ENCODE measurements at regions not wholly inside any gene's neighbourhood (a gene's known extent, or its start where the extent isn't known, plus 50 kb on each side); places are given as distances from the start of the nearest gene placed in this dataset.

DNA sequence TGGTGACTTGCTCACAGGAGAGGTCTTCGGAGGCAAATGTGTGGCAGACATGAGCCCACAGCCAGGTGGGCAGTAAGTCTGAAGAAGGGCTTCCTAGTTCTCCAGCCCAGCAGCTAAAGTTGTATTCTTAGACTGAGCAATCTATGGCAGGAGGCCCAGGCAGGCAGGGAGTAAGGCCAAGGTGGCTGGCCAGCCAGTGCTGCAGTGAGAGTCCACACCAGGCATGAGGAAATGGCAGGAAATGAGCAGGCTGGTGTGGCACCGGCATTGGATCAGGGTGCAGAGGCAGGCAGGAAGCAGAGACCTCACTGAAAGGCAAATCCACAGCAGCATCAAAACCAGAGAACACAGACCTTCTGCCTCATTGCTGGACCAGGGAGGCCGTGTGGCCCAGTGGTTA is 84.6 kb upstream of the PDE1C start:
- DNase-seq (ENCODE audit: low spot score in 2 of 2, unreplicated experiment in 2 of 2) = no peak
- Mint-ChIP-seq H3K27ac (no peak overlapping the region), H3K36me3 (no peaks in the 10 kb centered on the region), H3K4me3 (no peak overlapping the region), H3K27me3 (ENCODE audit: low read depth) (peaks cover 9% of the 10 kb centered on the region), H3K9me3 (no peaks in the 10 kb centered on the region), H3K4me1 (no peaks in the 10 kb centered on the region)
- TF ChIP-seq, protein P1, sequence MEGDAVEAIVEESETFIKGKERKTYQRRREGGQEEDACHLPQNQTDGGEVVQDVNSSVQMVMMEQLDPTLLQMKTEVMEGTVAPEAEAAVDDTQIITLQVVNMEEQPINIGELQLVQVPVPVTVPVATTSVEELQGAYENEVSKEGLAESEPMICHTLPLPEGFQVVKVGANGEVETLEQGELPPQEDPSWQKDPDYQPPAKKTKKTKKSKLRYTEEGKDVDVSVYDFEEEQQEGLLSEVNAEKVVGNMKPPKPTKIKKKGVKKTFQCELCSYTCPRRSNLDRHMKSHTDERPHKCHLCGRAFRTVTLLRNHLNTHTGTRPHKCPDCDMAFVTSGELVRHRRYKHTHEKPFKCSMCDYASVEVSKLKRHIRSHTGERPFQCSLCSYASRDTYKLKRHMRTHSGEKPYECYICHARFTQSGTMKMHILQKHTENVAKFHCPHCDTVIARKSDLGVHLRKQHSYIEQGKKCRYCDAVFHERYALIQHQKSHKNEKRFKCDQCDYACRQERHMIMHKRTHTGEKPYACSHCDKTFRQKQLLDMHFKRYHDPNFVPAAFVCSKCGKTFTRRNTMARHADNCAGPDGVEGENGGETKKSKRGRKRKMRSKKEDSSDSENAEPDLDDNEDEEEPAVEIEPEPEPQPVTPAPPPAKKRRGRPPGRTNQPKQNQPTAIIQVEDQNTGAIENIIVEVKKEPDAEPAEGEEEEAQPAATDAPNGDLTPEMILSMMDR (IDR thresholded peaks at IDR 0.05; ENCODE audit: unreplicated experiment) = no peak

DNA sequence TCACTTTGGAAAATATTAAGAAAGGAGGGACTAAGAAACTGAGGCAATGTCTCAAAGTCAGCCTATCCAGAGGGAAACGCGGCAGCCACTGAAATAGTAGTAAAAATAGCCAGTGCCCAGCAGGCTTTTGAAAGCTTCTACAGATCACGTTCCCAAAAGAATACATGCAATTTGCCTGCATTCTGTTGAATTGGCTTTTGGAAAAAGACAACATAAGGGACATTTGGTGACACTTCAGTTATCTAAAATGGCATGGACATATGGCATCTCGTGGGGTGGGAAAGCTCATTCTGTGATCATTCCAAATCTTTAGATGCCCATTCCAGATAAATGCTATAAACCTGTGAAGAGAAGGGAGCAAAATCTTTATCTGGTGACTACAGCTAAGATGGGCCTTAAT is 82.8 kb upstream of the PDE1C start:
- peaks cover 14% of the 10 kb centered on the region for H3K27me3 Mint-ChIP-seq (ENCODE audit: low read depth)
- no peaks in the 10 kb centered on the region for H3K9me3 Mint-ChIP-seq
- TF ChIP-seq, protein P1 (IDR thresholded peaks at IDR 0.05; ENCODE audit: unreplicated experiment) = no peak
- no peaks in the 10 kb centered on the region for H3K36me3 Mint-ChIP-seq
- no peak overlapping the region for H3K4me3 Mint-ChIP-seq
- no peak for DNase-seq (ENCODE audit: low spot score in 2 of 2, unreplicated experiment in 2 of 2)
- H3K27ac Mint-ChIP-seq = no peak overlapping the region
- H3K4me1 Mint-ChIP-seq = no peaks in the 10 kb centered on the region

- no peak for DNase-seq (ENCODE audit: low spot score in 2 of 2, unreplicated experiment in 2 of 2)
- Mint-ChIP-seq H3K4me3 (no peak overlapping the region), H3K36me3 (no peaks in the 10 kb centered on the region), H3K4me1 (no peaks in the 10 kb centered on the region), H3K27ac (no peak overlapping the region), H3K27me3 (ENCODE audit: low read depth) (peaks cover 14% of the 10 kb centered on the region), H3K9me3 (no peaks in the 10 kb centered on the region)
- TF ChIP-seq, protein P1 (IDR thresholded peaks at IDR 0.05; ENCODE audit: unreplicated experiment) = no peak
These were observed 82.4 kb upstream of the PDE1C start for GRCh38 chr7:32152576-32152975.

DNA sequence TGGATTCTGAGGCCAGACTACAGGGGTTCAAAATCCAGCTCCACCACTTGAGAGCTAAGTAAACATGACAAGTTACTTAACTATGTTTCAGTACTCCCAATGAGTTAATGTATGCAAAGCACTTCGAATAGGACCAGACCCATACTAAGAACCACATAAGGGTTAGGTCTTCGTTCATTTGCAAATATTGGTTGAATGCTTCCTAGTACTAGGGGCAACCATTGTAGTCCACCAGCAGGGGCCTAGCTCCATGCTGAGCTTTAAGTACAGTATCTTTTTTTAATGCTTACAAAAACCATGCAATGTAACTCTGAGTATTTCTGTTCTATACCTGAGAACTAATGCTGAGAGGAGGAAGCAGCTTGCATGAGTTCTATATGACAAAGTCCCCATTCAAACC is 80.4 kb upstream of the PDE1C start:
- TF ChIP-seq, protein P1 (IDR thresholded peaks at IDR 0.05; ENCODE audit: unreplicated experiment) = no peak
- Mint-ChIP-seq H3K27me3 (ENCODE audit: low read depth) (peaks cover 11% of the 10 kb centered on the region), H3K4me1 (no peaks in the 10 kb centered on the region), H3K4me3 (no peak overlapping the region), H3K9me3 (peaks cover 4% of the 10 kb centered on the region), H3K36me3 (no peaks in the 10 kb centered on the region), H3K27ac (no peak overlapping the region)
- no peak for DNase-seq (ENCODE audit: low spot score in 2 of 2, unreplicated experiment in 2 of 2)

DNA sequence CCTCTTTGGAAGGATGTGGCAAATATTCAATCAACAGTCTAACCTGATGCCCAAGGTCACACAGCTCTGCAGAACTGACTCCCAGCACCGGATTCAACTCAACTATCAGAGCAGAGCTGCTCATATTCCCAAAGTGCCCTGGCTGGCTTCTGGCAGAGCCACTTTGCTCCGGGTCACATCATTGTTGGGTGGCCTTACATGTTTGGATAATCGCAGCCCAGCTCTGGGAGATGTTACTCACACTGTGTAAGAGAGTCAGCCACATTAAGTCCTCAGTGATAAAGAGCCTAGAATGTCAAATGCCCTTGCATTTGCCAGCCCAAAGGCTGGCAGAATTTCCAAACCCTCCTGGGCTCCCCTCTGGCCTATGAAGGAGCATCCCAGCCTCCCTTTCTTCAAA is 79.8 kb upstream of the PDE1C start:
- H3K4me1 Mint-ChIP-seq = no peaks in the 10 kb centered on the region
- H3K27me3 Mint-ChIP-seq (ENCODE audit: low read depth) = peaks cover 12% of the 10 kb centered on the region
- H3K4me3 Mint-ChIP-seq = no peak overlapping the region
- TF ChIP-seq, protein P1 (IDR thresholded peaks at IDR 0.05; ENCODE audit: unreplicated experiment) = no peak
- peaks cover 4% of the 10 kb centered on the region for H3K9me3 Mint-ChIP-seq
- DNase-seq (ENCODE audit: low spot score in 2 of 2, unreplicated experiment in 2 of 2) = no peak
- H3K36me3 Mint-ChIP-seq = no peaks in the 10 kb centered on the region
- H3K27ac Mint-ChIP-seq = no peak overlapping the region

Data from mesothelial cell of epicardium (in vitro differentiated cells).